NCI-H2081 (cell line): ENCODE measurements at regions not wholly inside any gene's neighbourhood (a gene's known extent, or its start where the extent isn't known, plus 50 kb on each side); places are given as distances from the start of the nearest gene placed in this dataset.
"Not testable (repeated sequence)": the region's sequence is repeated elsewhere in the genome, so short reads cannot be mapped to it uniquely, and the experiment has no call there.

Experiments
- DNase-seq, 2 experiments: peaks; one replicate each; lab custom pipeline; 2025; lab: John Stamatoyannopoulos, UW

DNA sequence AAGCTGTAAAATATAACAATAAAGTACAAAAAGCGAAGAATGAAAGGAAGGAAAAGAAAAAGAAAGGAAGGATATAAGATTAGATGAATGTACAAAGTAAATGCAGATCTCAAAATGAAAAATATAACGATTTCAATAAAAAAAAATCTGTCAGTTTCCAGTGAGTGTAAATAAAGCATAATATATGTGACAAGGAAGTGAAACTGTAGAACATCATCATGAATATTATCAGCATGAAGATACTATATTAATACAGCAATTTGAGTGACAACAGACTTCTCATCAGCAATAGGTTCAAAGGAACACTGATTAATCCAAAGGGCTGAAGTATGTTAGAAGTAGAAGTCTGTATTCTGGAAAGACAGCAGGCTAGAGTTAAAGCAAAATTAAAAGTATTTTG, 659.5 kb upstream of the MBL2 start:
- no peak for DNase-seq

DNA sequence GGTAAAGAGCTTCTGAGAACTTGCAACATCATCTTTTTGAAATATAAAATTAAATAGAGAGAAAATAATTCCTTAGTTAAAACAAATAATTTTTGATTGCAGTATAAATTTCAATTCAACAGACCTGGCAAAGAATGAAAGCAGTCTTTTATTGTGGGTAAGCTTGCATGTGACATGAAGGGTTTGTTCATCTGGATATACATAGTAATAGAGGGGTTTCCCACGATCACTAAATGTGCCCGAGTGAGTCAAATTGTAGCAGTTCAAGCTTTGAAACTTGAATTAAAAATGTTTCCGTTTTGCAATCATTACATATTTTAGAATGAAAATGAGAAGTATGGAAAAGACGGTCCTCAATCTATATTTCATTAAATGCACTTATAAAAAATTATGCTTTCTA, 658.4 kb upstream of the MBL2 start:
- no peak for DNase-seq

DNA sequence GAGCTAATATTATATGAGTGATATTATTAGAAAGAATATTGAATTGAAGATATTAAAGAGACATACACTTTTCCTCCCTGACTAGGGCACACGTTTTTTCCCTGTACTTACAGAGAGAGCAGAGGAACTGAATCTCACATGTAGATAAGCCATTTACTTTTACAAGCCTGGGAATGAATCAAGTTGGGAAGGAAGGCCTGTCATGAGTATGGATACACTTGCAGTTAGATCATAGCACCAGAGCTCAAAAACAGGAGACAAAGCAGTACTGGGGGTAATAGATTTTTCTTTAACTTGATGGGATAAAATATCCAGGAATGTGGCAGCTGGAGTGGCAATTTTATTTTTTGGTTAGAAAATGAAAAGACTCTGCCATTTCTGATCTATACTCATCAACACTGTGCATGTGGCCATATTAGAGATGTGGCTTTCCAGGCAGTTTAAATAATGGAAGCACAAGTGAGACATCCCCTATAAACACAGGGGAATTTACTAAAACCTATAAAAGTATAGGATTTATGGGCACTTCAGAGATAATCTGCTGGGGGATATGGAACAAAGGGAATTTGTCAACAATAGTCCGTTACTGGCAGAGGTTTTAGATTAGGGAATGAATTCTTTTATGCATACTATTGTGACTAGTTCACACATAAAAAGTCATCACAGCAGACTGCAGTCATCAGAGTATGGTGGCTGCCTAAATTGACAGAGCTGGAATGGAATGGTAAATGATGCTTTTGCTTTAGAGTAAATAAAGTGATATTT, 657.7 kb upstream of the MBL2 start:
- peak in 1 of 2 experiments; percentile 63 for DNase-seq

DNA sequence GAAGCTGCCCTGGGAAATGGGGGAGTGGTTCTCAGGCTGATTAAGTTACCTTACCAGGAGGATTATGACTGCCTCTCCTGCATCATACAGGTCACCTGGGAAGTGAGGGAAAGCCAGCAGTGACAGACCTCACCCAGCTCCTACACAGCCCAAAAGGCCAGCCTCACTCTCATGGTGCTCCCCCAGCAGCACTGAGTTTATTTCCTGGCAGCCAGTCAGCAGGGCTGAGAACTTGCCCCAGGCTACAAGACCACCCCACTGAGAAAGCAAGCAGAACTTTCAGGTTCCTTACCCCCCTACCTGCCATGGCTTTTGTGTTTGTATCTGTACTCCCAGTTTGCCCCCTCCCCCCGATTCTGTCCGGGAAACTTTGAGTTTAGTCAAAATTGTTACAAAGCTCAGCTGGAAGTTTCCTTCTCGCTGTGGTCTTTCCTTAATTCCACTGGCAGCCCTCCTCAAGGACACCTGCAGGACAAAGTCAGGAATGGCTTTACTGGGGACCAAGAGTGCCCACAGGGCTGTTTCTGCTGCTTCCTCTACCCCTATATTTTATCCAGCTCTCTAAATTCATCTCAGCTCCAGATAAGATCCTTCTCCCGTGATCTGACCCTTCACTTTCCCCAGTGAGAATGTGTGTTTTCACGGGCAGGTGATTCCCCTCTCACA, 649.8 kb upstream of the MBL2 start:
- DNase-seq = no peak

DNA sequence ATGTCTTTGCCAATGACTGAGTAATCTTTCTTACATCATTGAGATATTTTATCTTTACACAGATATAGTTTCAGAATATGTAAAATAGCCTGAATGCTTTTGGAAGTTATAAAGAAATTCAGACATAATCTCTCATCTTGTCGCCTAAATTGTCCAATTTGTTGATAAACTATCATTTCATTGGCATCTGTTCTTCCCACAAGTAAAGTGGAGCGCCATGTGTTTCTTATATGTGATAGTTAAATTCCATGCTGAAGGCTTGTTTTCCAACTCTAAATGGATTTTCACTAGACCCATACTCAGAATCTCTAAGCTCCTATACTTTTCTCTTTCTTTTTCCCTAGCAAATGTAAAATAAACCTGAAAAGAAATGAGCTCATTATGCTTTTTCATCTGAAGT, 640.1 kb upstream of the MBL2 start:
- no peak for DNase-seq

DNA sequence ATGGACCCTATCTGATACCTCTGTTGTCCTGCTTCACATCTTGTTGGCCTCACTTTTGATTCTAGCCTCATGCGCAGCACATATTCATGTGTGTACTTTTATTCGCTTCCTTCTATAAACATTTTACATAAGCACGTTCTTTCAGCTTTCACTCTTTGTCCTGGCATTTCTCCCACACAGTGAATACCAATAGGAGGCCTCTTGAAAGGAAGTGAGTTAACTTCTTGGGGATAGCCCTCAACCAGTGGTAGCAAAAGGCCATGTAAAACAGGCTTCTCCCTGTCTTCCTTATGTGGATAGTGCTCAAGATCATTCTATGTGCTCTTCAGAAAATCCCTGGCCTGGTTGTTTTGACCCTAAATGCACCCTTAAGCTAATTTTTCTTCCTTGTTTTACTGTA, 633.9 kb upstream of the MBL2 start:
- DNase-seq = no peak

DNA sequence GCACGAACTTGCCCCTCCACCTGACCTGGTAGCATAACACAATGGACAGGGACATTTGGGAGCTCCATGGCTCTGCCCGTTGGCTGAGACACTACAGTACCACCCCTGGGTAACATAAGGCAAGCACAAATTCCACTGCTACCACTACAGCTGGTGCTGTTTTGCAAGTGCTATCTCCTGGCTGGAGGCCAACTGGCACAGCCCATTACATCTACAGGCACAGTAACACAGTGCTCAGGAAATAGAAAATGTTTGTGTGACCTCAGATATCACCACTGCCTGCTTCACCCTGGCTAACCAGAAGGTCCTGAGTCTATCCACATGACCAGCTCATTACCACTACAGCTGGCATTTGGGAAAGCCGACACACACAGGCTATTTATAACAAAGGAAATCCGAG, 631.1 kb upstream of the MBL2 start:
- DNase-seq = peak; percentile 9 to 25

DNA sequence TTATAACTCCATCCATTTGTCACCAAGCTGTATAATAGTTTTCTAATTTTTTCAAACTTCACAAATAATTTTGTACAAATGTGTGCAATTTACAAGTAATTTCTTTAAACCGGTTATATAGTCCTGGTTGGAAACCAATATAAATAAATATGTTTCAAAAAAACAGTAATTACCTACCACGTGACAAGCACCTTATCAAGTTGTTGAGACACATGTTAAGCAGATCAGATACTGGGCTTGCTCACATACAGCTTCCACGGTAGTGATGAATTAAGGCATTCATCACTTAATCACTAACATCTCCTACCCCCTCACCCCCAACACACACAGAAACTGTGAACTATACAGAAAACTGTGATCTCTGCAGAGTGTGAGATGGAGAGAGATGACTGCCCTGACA, 630.0 kb upstream of the MBL2 start:
- no peak for DNase-seq

DNA sequence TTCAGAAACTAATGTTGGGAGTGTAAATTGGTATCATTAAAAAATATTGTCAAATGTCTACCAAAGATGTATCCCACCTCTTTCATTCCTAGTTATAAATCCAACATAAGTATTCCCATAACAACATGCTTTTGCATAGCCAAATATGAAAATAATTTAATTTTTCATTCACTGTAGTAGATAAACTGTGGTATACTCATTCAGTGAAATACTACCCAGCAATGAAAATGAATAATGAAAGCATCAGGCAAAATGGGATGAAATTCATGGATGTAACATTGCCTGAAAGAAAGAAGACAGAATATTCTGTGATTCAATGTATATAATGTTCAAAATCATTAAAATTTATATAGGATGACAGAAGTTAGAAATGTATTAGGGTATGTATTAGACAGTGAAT, 629.0 kb upstream of the MBL2 start:
- DNase-seq = no peak

DNA sequence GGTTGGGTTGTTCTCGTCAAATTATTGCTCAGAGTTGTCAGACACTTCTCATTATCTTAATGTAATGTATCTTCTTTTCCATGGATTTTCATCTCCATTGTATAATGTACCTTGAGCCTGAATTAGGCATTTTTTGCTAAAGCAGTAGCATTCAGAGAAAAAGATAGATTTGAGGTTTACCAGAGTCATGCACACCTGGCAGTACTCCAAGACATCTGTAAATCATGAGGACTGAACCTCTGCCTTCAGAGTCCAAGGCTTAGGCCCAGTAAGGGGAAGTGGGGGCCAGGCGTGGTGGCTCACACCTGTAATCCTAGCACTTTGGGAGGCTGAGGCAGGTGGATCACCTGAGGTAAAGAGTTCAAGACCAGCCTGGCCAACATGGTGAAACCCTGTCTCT, 624.3 kb upstream of the MBL2 start:
- DNase-seq = no peak

DNA sequence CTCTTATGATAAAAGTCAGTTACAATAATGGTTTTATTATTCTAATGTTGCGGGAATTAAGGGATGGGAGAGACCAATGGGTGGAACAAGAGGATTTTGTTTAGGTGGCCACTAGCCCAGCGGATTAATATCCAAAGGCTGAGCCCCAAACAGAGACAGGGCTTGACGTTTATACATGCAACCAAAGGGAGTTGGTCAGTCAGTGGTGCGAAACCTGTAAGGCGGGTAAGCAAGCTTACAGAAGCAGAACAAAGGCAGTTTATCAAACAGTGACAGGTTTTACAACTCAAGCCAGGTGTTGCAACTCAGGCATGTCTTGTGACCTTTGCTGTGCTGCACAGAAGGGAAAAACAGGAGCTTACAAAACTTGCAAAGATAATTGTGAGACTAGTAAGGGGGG, 622.9 kb upstream of the MBL2 start:
- no peak for DNase-seq

DNA sequence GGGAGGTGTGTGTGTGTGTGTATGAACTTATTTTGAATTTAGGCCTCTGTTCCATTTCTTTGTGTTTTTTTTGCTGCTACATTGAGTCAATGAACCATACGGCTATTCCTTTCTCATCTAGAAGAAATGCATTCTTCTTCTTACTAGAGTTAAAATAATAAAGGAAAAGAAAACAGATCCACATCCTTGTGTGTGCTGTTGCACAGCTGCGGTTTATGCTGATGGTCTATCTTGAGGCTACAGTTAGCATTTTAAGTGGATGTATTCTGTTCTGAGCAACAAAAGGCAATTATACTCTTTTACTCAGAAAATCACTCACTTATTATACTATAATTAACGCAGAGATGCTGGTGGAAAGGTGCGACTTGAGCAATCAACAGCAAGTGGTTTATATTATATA, 615.0 kb upstream of the MBL2 start:
- no peak for DNase-seq

DNA sequence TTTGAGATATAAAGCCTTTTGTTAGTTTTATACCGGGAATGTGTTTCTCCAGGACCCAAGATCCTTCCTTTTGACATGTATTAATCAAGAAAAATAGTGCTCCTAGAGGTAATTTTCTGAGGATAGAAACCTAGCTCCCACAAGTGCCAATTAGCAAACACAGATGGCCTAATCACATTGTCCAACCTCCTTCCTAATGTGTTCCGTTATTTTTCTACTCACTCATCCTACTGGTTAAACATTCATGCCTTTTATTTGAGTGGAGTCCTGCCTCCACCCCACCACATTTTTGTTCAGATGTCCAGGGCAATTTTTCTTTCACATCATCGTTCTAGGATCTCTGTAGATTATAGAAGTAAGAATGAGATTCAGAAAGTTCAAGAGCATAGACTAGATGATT, 610.0 kb upstream of the MBL2 start:
- no peak for DNase-seq

DNA sequence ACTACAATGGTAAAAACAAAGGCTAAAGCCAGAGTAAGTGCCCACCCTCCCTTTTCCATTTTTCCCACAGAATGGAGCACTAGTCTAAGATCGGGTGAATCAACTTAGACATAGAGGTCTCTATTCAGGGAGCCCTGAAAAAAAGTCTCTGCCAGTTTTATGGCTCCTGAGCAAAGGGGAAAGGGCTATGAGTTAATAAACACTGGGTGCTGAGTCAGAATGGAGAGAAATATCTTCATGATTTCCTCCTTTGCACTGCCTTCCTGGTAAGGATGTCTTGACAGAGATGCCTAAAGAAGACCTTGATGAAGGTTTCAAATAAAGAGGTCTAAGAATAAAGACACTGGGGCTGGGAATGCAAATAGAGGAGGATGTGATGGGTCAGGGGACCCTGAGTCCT, 607.4 kb upstream of the MBL2 start:
- no peak for DNase-seq

DNA sequence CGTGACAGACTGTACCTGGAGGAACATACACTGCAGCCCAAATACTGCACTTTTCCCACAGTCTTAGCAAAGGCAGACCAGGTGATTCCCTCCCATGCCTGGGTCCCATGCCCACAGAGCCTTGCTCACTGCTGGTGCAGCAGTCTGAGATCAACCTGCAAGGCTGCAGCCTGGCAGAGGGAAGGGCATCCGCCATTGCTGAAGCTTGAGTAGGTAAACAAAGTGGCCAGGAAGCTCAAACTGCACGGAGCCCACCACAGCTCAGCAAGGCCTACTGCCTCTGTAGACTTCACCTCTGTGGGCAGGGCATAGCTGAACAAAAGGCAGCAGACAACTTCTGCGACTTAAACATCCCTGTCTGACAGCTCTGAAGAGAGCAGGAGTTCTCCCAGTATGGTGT, 597.8 kb upstream of the MBL2 start:
- no peak for DNase-seq

DNA sequence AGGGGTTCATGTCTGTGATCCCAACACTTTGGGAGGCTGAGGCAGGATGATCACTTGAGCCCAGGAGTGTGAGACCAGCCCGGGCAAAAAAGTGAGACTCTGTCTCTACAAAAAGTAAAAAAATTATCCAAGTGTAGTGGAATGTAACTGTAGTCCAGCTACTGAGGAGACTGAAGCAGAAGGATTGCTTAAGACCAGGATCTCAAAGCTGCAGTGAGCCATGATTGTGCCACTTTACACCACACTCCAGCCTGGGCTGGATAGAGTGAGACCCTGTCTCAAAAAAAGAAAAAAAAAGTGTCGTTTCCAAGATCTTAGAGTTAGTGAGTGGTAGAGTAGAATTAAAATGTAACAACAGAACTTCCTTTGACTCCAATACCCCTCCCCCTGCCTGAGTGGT, 589.4 kb upstream of the MBL2 start:
- no peak for DNase-seq

DNA sequence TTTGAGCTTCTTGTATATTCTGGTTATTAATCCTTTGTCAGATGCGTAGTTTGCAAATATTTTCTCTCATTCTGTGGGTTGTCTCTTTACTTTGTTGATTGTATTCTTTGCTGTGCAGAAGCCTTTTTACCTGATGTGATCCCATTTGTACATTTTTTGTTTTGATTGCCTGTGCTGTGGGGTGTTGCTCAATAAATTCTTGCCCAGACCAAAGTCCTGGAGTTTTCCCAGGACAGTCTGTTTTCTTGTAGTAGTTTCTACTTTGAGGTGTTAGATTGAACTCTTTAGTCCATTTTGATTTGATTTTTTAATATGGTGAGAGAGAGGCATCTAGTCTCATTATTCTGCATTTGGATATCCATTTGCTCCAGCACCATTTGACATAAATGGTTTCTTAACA, 588.7 kb upstream of the MBL2 start:
- no peak for DNase-seq

DNA sequence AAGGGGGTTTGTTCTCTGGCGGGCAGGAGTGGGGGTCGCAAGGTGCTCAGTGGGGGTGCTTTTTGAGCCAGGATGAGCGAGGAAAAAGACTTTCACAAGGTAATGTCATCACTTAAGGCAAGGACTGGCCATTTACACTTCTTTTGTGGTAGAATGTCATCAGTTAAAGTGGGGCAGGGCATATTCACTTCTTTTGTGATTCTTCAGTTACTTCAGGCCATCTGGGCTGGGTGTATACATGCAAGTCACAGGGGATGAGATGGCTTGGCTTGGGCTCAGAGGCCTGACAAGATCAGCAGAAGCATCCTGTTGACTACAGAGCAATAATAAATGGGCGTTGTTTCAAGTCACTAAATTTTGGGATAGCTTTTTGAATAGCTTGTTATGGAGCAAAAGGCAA, 586.4 kb upstream of the MBL2 start:
- DNase-seq = not testable (repeated sequence)

DNA sequence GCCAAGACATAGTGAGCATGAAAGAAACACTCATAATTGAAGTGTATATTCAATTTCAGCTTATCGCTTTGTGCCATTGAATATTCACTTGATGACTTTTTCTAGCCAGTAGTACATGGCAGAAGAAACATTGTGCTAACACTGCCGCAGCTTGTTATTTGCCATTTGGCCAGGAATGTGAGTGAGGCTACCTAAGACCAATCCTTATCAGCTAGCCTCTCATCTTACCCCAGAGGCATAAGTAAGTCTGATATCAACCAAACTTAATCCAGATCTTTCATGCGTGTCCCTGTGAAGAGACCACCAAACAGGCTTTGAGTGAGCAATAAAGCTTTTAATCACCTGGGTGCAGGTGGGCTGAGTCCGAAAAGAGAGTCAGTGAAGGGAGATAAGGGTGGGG, 586.0 kb upstream of the MBL2 start:
- DNase-seq = no peak

DNA sequence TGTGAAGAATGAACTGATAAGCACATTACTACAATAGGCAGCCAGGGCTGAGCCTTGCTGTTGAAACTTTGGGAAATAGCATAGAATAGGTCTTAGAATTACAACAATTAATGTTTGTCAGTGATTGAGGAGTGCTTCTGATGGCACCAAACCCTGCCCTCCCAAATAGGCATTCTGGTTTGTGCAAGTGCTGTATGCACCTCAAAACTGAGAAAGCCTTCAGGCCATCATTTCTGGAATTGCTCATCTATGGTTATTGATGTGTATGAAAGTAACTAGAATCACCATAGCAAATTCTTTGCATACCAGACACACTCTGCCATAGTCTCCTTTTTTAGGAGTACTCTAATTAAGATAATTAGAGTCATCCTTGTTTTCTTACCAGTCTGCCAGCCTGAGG, 585.0 kb upstream of the MBL2 start:
- DNase-seq = no peak

DNA sequence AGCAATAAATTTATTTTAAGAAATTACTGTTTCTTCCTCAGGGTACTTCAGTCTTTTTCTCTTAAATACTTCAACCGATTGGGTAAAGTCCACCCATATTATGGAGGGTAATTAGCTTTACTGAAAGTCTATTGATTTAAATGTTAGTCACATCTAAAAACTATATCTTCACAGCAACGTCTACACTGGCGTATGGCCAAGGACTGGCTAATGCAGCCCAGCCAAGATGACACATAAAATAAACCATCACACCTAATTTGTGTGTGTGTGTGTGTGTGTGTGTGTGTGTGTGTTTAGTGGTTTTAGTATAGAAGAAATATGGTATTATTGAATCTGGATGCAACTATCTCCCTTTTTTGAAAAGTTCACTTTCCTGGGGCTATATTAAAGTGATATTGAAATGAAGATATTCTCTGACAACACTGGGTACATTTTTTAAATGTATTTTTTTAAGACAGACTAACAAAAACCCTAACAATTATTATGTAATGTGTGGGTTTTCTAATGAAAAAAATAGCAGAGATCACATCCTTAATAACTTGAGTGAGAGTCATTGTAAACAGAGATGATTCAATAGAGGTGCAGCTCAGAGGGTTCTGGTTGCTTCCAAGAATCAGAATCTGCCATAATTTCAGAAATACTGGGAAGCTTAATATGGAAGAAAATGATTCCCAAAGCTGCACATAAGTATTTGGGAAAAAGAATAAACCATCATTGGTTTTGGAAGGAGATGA, 584.2 kb upstream of the MBL2 start:
- no peak for DNase-seq

DNA sequence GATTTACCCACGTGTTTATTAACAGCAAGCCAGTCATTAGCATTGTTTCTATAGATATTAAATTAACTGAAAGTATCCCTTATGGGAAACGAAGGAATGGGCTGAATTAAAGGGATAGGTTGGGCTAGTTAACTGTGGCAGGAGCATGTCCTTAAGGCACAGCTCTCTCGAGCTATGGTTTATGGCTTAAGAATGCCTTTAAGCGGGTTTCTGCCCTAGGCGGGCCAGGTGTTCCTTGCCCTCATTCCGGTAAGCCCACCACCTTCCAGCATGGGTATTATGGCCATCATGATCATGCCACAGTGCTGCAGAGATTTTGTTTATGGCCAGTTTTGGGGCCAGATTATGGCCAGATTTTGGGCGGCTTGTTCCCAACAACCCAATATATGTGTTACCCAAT, 569.9 kb upstream of the MBL2 start:
- DNase-seq = not testable (repeated sequence)

DNA sequence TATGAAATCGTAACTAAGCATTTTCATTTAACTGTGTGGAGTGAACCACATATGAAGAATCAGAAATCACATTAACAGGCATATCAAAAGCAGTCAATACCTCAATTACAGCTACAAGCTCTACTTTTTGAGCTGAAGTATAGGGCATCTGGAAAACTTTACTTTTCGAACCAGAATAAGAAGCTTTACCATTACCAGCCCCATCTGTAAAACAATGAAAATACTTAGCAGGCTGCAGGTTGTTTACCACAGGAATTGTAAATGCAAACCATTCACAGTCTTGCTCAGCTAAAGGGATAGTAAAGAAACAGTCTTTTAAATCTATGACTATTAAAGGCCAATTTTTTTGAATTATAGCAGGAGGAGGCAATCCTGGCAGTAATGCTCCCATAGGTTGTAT, 565.6 kb upstream of the MBL2 start:
- DNase-seq = not testable (repeated sequence)
